Pancreas (tissue), 10 donors: ENCODE measurements at regions not wholly inside any gene's neighbourhood (a gene's known extent, or its start where the extent isn't known, plus 50 kb on each side); places are given as distances from the start of the nearest gene placed in this dataset.
"Not testable (repeated sequence)": the region's sequence is repeated elsewhere in the genome, so short reads cannot be mapped to it uniquely, and the experiment has no call there.

ENCODE experiments used
- ATAC-seq, 4 donors: fragments of 200-7000 bp; cut with Tn5 transposase; one replicate each; pipeline versions ENCODE4 v1.8.0 to v1.9.1; 2020; ENCODE audit warnings: mild to moderate bottlenecking in 4 of 4, moderate library complexity in 4 of 4
- DNase-seq, 6 donors: peaks; one replicate each; pipeline ENCODE4 v3.0.0-alpha.2; 2020
- FAIRE-seq: peaks from 2 replicates; lab custom pipeline; 2012; peaks lifted over from hg19 to GRCh38; lab: Jason Lieb, UNC
- H3K27ac ChIP-seq, 4 donors: fragments of 200-600 bp; sonication (generic); 1 replicate in 3 of 4; 2 replicates in 1 of 4; pipeline versions ENCODE4 v1.5.0 to v1.8.0; 2020
- H3K27me3 ChIP-seq, 4 donors: fragments of 200-600 bp; one replicate each; pipeline ENCODE4 v1.8.0; 2021
- H3K36me3 ChIP-seq, 3 donors: fragments of 200-600 bp; sonication (generic) in 1 of 3; one replicate each; pipeline versions ENCODE4 v1.5.0 to v1.8.0; 2020 to 2021
- H3K4me1 ChIP-seq, 3 donors: fragments of 200-600 bp; one replicate each; pipeline ENCODE4 v1.8.0; 2021
- H3K4me3 ChIP-seq, 4 donors: fragments of 200-600 bp; sonication (generic) in 2 of 4; one replicate each; pipeline versions ENCODE4 v1.5.0 to v1.8.0; 2020 to 2021
- H3K9me3 ChIP-seq, 4 donors: fragments of 200-600 bp; one replicate each; pipeline ENCODE4 v1.8.0; 2021
- CTCF ChIP-seq, 4 donors: fragments of 200-600 bp; sonication (generic) in 3 of 4; IDR thresholded peaks; one replicate each; pipeline versions ENCODE4 v1.5.0 to v1.8.0; 2021; ENCODE audit warnings: antibody characterized with exemption in 4 of 4
- WGBS, 2 donors: extraction: QIAGEN DNeasy Blood & Tissue Kit; methylation state at CpG; one replicate each; pipeline ENCODE4 v1.1.7; 2013; 5-methylcytosine and 5-hydroxymethylcytosine counted together
- intact Hi-C, 3 donors: fragments of 100-400 bp; cut with DNase I; formaldehyde crosslinking; loops; one replicate each; pipeline versions ENCODE4 v1.11.1 to v1.14.2; 2022
- donor health status: healthy with polysubstance abuse.
- donor health status: DM: no; HTN: no; CAD: no; lungs with moderate emphysema.
- donor health status: DM: no; HTN: no; CAD: no.
- donor health status: control.
- donor health status: control.
- donor health status: Bipolar disorder and iron deficiency.
- donor health status: DM: yes; HTN: yes; CAD: no.
- donor health status: DM: no; HTN: no; CAD: no.
- donor health status: DM: no; HTN: no; CAD: no.
- donor health status: DM: yes; HTN: yes; CAD: no.

DNA sequence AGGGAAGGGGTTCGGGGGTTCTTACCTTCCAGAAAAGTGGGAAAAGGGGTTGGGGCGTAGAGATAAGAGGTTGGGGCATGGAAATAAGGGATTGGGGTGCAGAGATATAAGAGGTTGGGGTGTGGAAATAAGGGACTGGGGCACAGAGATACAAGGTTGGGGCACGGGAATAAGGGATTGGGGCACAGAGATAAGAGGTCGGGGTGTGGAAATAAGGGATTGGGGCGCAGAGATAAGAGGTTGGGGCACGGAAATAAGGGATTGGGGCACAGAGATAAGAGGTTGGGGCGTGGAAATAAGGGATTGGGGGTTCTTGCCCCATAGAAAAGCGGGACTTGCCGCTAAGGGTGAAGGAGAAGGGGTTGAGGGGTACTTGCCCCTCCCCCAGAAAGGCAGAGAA is 183.9 kb downstream of the CD83 start:
- H3K4me1 ChIP-seq, H3K9me3 ChIP-seq, intact Hi-C loops, ATAC-seq, FAIRE-seq, H3K27me3 ChIP-seq, H3K4me3 ChIP-seq, H3K27ac ChIP-seq, H3K36me3 ChIP-seq, DNase-seq: not testable (repeated sequence)
- WGBS, 2 donors, result 80 to 89% methylated on average over 7 to 9 of the region's 9 CpGs

DNA sequence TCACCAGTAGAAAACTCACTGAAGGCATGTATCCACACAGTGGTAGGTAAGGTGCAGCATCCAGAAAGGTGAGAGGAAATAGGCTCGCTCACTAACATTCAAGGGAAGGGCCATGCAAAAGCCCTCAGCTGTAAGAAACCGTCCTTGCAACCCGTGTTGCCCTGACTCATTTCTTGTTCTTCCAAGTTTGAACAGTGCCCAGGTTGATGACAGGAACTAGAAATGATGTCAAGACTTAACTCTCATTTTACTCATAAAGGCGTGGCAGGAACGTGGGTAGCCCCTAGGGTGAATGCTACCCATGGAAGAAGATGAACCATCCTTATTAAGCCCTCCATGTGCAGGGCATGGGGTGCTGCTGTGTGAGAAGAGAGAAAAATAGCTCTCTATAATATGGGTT is 187.6 kb downstream of the CD83 start:
- H3K4me3 ChIP-seq, result no peak overlapping the region
- 93 to 95% methylated on average over 5 of the region's 5 CpGs for WGBS, 2 donors
- DNase-seq, result no peak
- intact Hi-C loops, result no loop called here
- H3K27me3 ChIP-seq, result no peaks in the 10 kb centered on the region
- FAIRE-seq, result no peak
- no peak for TF ChIP-seq CTCF (IDR thresholded peaks at IDR 0.05)
- no peaks in the 10 kb centered on the region for H3K36me3 ChIP-seq
- no peaks in the 10 kb centered on the region for H3K9me3 ChIP-seq
- peaks cover 8 to 17% (median 11%) of the 10 kb centered on the region in 3 donors for H3K4me1 ChIP-seq
- ATAC-seq, result no peak
- H3K27ac ChIP-seq, result no peak overlapping the region

DNA sequence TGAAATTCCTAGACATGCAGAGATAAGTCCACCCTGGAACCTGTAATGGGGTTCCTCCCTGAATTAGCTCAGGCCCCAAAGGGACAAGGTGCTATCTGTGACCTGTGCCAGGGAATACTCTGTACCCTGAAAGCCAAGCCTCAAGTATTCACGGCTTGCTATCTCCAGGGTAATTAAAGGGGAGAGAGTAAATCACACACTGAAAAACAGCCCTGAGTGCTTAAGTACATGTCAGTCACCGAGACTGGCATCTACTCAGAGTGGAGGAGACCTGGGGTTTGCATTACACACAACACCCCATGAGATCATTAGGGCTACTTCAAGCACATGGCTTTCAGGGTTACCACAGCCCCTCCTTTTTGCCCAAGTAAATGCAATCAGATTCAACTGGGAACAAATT is 188.1 kb downstream of the CD83 start:
- no peaks in the 10 kb centered on the region for H3K27me3 ChIP-seq
- no peaks in the 10 kb centered on the region for H3K9me3 ChIP-seq
- FAIRE-seq, result no peak
- H3K36me3 ChIP-seq, result no peaks in the 10 kb centered on the region
- no peak overlapping the region for H3K27ac ChIP-seq
- H3K4me3 ChIP-seq, result no peak overlapping the region
- DNase-seq, result no peak
- intact Hi-C loops, result no loop called here
- TF ChIP-seq CTCF (IDR thresholded peaks at IDR 0.05), result no peak
- no peak for ATAC-seq
- WGBS, 2 donors, result 87 to 88% methylated on average over 2 of the region's 2 CpGs
- peaks cover 8 to 22% (median 11%) of the 10 kb centered on the region in 3 donors for H3K4me1 ChIP-seq

GRCh38 chr6:14306151-14306906 is 188.8 kb downstream of the CD83 start:
- H3K27me3 ChIP-seq, result no peaks in the 10 kb centered on the region
- H3K27ac ChIP-seq, result no peak overlapping the region
- intact Hi-C loops, result no loop called here
- peaks cover 11 to 29% (median 12%) of the 10 kb centered on the region in 3 donors for H3K4me1 ChIP-seq
- H3K4me3 ChIP-seq, result no peak overlapping the region
- ATAC-seq (peak in 1 of 4 donors; percentile 20), FAIRE-seq (no peak), DNase-seq (no peak)
- WGBS, 2 donors, result 53 to 56% methylated on average over 11 of the region's 11 CpGs
- H3K36me3 ChIP-seq, result no peaks in the 10 kb centered on the region
- no peaks in the 10 kb centered on the region for H3K9me3 ChIP-seq
- no peak for TF ChIP-seq CTCF (IDR thresholded peaks at IDR 0.05)

DNA sequence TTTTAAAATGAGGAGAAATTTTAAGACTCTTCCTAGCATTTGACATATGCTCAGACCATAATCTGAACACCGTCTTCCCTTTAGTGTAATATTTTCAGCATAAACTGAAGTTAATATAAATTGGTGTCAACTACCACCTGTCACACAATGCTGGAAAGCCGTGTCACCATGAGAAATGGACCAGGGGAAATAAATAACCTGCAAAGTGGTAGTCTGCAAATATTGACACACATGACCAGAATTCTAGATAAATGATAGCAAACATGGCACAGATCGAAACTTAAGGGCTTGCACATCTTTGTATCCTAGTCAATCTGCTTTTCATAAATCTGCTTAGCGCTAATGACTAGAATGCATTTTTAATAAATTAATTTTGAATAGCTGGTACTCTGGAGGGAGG is 191.9 kb downstream of the CD83 start:
- TF ChIP-seq CTCF (IDR thresholded peaks at IDR 0.05), result no peak
- no peaks in the 10 kb centered on the region for H3K9me3 ChIP-seq
- WGBS, 2 donors, result 12 to 17% methylated on average over 4 of the region's 4 CpGs
- H3K27ac ChIP-seq, result no peak overlapping the region
- no peaks in the 10 kb centered on the region for H3K36me3 ChIP-seq
- H3K27me3 ChIP-seq, result no peaks in the 10 kb centered on the region
- ATAC-seq, result peak; percentile 51 to 80 (median 79)
- no peak overlapping the region for H3K4me3 ChIP-seq
- no peak for DNase-seq
- intact Hi-C loops, result no loop called here
- FAIRE-seq, result no peak
- peaks cover 11 to 31% (median 12%) of the 10 kb centered on the region in 3 donors for H3K4me1 ChIP-seq
